Hepatocyte (in vitro differentiated cells): ENCODE measurements at regions not wholly inside any gene's neighbourhood (a gene's known extent, or its start where the extent isn't known, plus 50 kb on each side); places are given as distances from the start of the nearest gene placed in this dataset.

ENCODE experiments used
- DNase-seq: peaks from one replicate; pipeline ENCODE4 v3.0.0-alpha.2; 2016; ENCODE audit warnings: low spot score
- H2AFZ ChIP-seq: fragments of 200-600 bp; sonication (generic); 2 replicates; pipeline ENCODE4 v1.6.0; 2016; ENCODE audit warnings: antibody characterized with exemption, mild to moderate bottlenecking
- H3K27ac ChIP-seq: fragments of 200-600 bp; sonication (generic); 2 replicates; pipeline ENCODE4 v1.5.1; 2016; ENCODE audit warnings: mild to moderate bottlenecking
- H3K27me3 ChIP-seq: fragments of 200-600 bp; sonication (generic); 2 replicates; pipeline ENCODE4 v1.6.1; 2016
- H3K36me3 ChIP-seq: fragments of 200-600 bp; sonication (generic); replicated peaks from 2 replicates; pipeline ENCODE4 v1.5.1; 2016; ENCODE audit warnings: low read depth; ENCODE audit not compliant: insufficient read depth
- H3K4me1 ChIP-seq: fragments of 200-600 bp; sonication (generic); 2 replicates; pipeline ENCODE4 v1.5.1; 2016; ENCODE audit warnings: mild to moderate bottlenecking, moderate library complexity; ENCODE audit not compliant: insufficient read depth
- H3K4me2 ChIP-seq: fragments of 200-600 bp; sonication (generic); 2 replicates; pipeline ENCODE4 v1.6.0; 2016
- H3K4me3 ChIP-seq: fragments of 200-600 bp; sonication (generic); 2 replicates; pipeline ENCODE4 v1.5.1; 2016; ENCODE audit warnings: mild to moderate bottlenecking
- H3K79me2 ChIP-seq: fragments of 200-600 bp; sonication (generic); 2 replicates; pipeline ENCODE4 v1.6.0; 2017; ENCODE audit warnings: mild to moderate bottlenecking
- H3K9me2 ChIP-seq: fragments of 200-600 bp; sonication (generic); replicated peaks from 2 replicates; pipeline ENCODE4 v1.6.0; 2017; ENCODE audit warnings: mild to moderate bottlenecking; ENCODE audit not compliant: insufficient read depth
- H3K9me3 ChIP-seq: fragments of 200-600 bp; sonication (generic); 2 replicates; pipeline ENCODE4 v1.5.1; 2016; ENCODE audit warnings: low read depth, mild to moderate bottlenecking
- H4K20me1 ChIP-seq: fragments of 200-600 bp; sonication (generic); 2 replicates; pipeline ENCODE4 v1.6.0; 2016; ENCODE audit warnings: mild to moderate bottlenecking; ENCODE audit not compliant: insufficient read depth, poor library complexity, severe bottlenecking
- CTCF ChIP-seq: fragments of 200-600 bp; sonication (generic); IDR thresholded peaks from 2 replicates; pipeline ENCODE4 v1.5.1; 2016; ENCODE audit warnings: antibody characterized with exemption, mild to moderate bottlenecking; ENCODE audit not compliant: poor library complexity
- EZH2 ChIP-seq: fragments of 200-600 bp; sonication (generic); IDR thresholded peaks from 2 replicates; pipeline ENCODE4 v1.6.1; 2016; ENCODE audit warnings: antibody characterized with exemption, mild to moderate bottlenecking, borderline replicate concordance
- EZH2phosphoT487 ChIP-seq: fragments of 200-600 bp; sonication (generic); IDR thresholded peaks from one replicate; pipeline ENCODE4 v1.6.1; 2018; ENCODE audit warnings: antibody characterized with exemption, mild to moderate bottlenecking, low read depth, moderate library complexity; ENCODE audit not compliant: unreplicated experiment, severe bottlenecking
- WGBS: methylation state at CpG from one replicate; pipeline ENCODE4 v1.1.6; 2016; ENCODE audit warnings: low lambda C conversion rate; ENCODE audit errors: missing lambda C conversion rate; 5-methylcytosine and 5-hydroxymethylcytosine counted together

GRCh38 chr16:82452004-82452756 lies 174.6 kb upstream of the CDH13 start:
- H3K4me1 ChIP-seq: no peaks in the 10 kb centered on the region
- H3K27ac ChIP-seq: no peak overlapping the region
- H3K36me3 ChIP-seq: no peaks in the 10 kb centered on the region
- no peaks in the 10 kb centered on the region for H4K20me1 ChIP-seq
- H3K9me3 ChIP-seq: no peaks in the 10 kb centered on the region
- no peak overlapping the region for H3K4me3 ChIP-seq
- TF ChIP-seq EZH2phosphoT487: no peak
- TF ChIP-seq CTCF: no peak
- no peak for TF ChIP-seq EZH2
- DNase-seq: no peak
- no peaks in the 10 kb centered on the region for H3K9me2 ChIP-seq
- WGBS: 86% methylated on average over 11 of the region's 11 CpGs
- H3K79me2 ChIP-seq: no peaks in the 10 kb centered on the region
- H3K27me3 ChIP-seq: peaks cover 10% of the 10 kb centered on the region
- no peak overlapping the region for H2AFZ ChIP-seq
- H3K4me2 ChIP-seq: no peak overlapping the region

GRCh38 chr16:82451449-82451848 lies 175.3 kb upstream of the CDH13 start:
- WGBS: 82% methylated on average over 3 of the region's 3 CpGs
- no peaks in the 10 kb centered on the region for H3K9me2 ChIP-seq
- DNase-seq: no peak

GRCh38 chr16:82440336-82440735 lies 186.4 kb upstream of the CDH13 start:
- no peak overlapping the region for H3K4me3 ChIP-seq
- no peak overlapping the region for H3K4me2 ChIP-seq
- no peaks in the 10 kb centered on the region for H4K20me1 ChIP-seq
- no peaks in the 10 kb centered on the region for H3K4me1 ChIP-seq
- no peaks in the 10 kb centered on the region for H3K27me3 ChIP-seq
- H3K9me3 ChIP-seq: no peaks in the 10 kb centered on the region
- H3K9me2 ChIP-seq: no peaks in the 10 kb centered on the region
- no peak for DNase-seq
- H3K79me2 ChIP-seq: no peaks in the 10 kb centered on the region
- WGBS: 32% methylated on average over 6 of the region's 6 CpGs
- H2AFZ ChIP-seq: no peak overlapping the region
- no peak overlapping the region for H3K27ac ChIP-seq
- TF ChIP-seq CTCF: no peak
- TF ChIP-seq EZH2phosphoT487: no peak
- no peak for TF ChIP-seq EZH2
- H3K36me3 ChIP-seq: no peaks in the 10 kb centered on the region

More at GRCh38 chr16:82451449-82451848, 175.3 kb upstream of the CDH13 start:
- H3K79me2 ChIP-seq: no peaks in the 10 kb centered on the region
- no peaks in the 10 kb centered on the region for H3K4me1 ChIP-seq
- no peak overlapping the region for H3K27ac ChIP-seq
- TF ChIP-seq EZH2: no peak
- no peak for TF ChIP-seq EZH2phosphoT487
- TF ChIP-seq CTCF: no peak
- no peak overlapping the region for H2AFZ ChIP-seq
- H3K4me3 ChIP-seq: no peak overlapping the region
- H3K4me2 ChIP-seq: no peak overlapping the region
- H4K20me1 ChIP-seq: no peaks in the 10 kb centered on the region
- no peaks in the 10 kb centered on the region for H3K36me3 ChIP-seq
- H3K27me3 ChIP-seq: peaks cover 10% of the 10 kb centered on the region
- H3K9me3 ChIP-seq: no peaks in the 10 kb centered on the region
